OCI-LY1 (cell line): ENCODE measurements at regions not wholly inside any gene's neighbourhood (a gene's known extent, or its start where the extent isn't known, plus 50 kb on each side); places are given as distances from the start of the nearest gene placed in this dataset.

Source experiments
- CTCF ChIP-seq: fragments of 200-600 bp; sonication (generic), shearing (Covaris generic); IDR thresholded peaks from 2 replicates; pipeline ENCODE4 v1.5.1; 2017; ENCODE audit warnings: mild to moderate bottlenecking, antibody characterized with exemption, low read length, moderate library complexity, mixed read lengths
- EZH2 ChIP-seq: fragments of 200-600 bp; sonication (generic), shearing (Covaris generic); IDR thresholded peaks from 2 replicates; pipeline ENCODE4 v1.8.0; 2017; ENCODE audit warnings: borderline replicate concordance, mixed run types, mild to moderate bottlenecking, antibody characterized with exemption, low read length, moderate library complexity, mixed read lengths

GRCh38 chr7:69254643-69255042, 343.6 kb upstream of the AUTS2 start:
- TF ChIP-seq CTCF, result no peak
- TF ChIP-seq EZH2, result no peak
